CD4-positive, alpha-beta T cell (primary cell): ENCODE measurements at regions not wholly inside any gene's neighbourhood (a gene's known extent, or its start where the extent isn't known, plus 50 kb on each side); places are given as distances from the start of the nearest gene placed in this dataset.

Experiments used
- ATAC-seq: fragments of 200-7000 bp; cut with Tn5 transposase; one replicate; pipeline ENCODE4 v1.10.0; 2022; ENCODE audit warnings: mild to moderate bottlenecking; ENCODE audit not compliant: poor library complexity
- CTCF ChIA-PET: fragments of 350-600 bp; sonication (Branson Sonifier 250); formaldehyde crosslinking; loops from one replicate; lab custom pipeline; 2021; ENCODE audit warnings: antibody characterized with exemption, inconsistent platforms; lab: Charles Lee
- POLR2A ChIA-PET: fragments of 350-600 bp; sonication (Branson Sonifier 250); formaldehyde crosslinking; loops from one replicate; lab custom pipeline; 2021; ENCODE audit warnings: antibody characterized with exemption, inconsistent platforms; lab: Charles Lee
- DNase-seq, 14 experiments: peaks; one replicate each; pipeline ENCODE4 v3.0.0-alpha.2; 2013 to 2020; ENCODE audit warnings: mixed read lengths in 2 of 14
- H3K27ac ChIP-seq, 2 donors: one replicate each; pipeline versions ENCODE4 v1.5.1 to v1.7.0; 2013; ENCODE audit warnings: low read length in 2 of 2, low read depth in 1 of 2, mild to moderate bottlenecking in 1 of 2
- H3K27me3 ChIP-seq, 2 experiments: 1 replicate in 1 of 2; 2 replicates in 1 of 2; pipeline versions ENCODE4 v1.6.1 to v1.7.0; 2013; ENCODE audit warnings: low read length in 2 of 2, control low read depth in 1 of 2, mild to moderate bottlenecking in 1 of 2, moderate library complexity in 1 of 2; ENCODE audit not compliant: insufficient read depth in 2 of 2, control insufficient read depth in 1 of 2
- H3K36me3 ChIP-seq: one replicate; pipeline ENCODE4 v1.6.1; 2013; ENCODE audit warnings: low read length, control low read depth; ENCODE audit not compliant: insufficient read depth
- H3K4me1 ChIP-seq: one replicate; pipeline ENCODE4 v1.6.1; 2013; ENCODE audit warnings: low read length, control low read depth; ENCODE audit not compliant: insufficient read depth
- H3K4me3 ChIP-seq: one replicate; pipeline ENCODE4 v1.5.1; 2013; ENCODE audit warnings: mild to moderate bottlenecking, low read length, moderate library complexity
- H3K9me3 ChIP-seq, 2 experiments: 1 replicate in 1 of 2; 2 replicates in 1 of 2; pipeline versions ENCODE4 v1.6.1 to v1.7.0; 2013; ENCODE audit warnings: low read length in 2 of 2, mild to moderate bottlenecking in 2 of 2, control low read depth in 1 of 2, moderate library complexity in 1 of 2; ENCODE audit not compliant: control insufficient read depth in 1 of 2, insufficient read depth in 1 of 2
- H3K27ac Mint-ChIP-seq: one replicate; pipeline ENCODE4 v1.8.0; 2020; ENCODE audit warnings: mixed read lengths
- H3K27me3 Mint-ChIP-seq: one replicate; pipeline ENCODE4 v1.8.0; 2021; ENCODE audit warnings: mixed read lengths
- H3K36me3 Mint-ChIP-seq: one replicate; pipeline ENCODE4 v1.8.0; 2021; ENCODE audit warnings: low read depth, mixed read lengths
- H3K4me1 Mint-ChIP-seq: one replicate; pipeline ENCODE4 v1.8.0; 2021; ENCODE audit warnings: low read depth, mixed read lengths
- H3K4me3 Mint-ChIP-seq: one replicate; pipeline ENCODE4 v1.8.0; 2020; ENCODE audit warnings: mild to moderate bottlenecking, mixed read lengths
- H3K9me3 Mint-ChIP-seq: one replicate; pipeline ENCODE4 v1.8.0; 2020; ENCODE audit warnings: mixed read lengths
- CTCF ChIP-seq: fragments of 200-600 bp; IDR thresholded peaks from one replicate; pipeline ENCODE4 v1.8.0; 2022; ENCODE audit warnings: antibody characterized with exemption, mild to moderate bottlenecking
- intact Hi-C, 2 experiments: fragments of 100-400 bp; cut with DNase I in 1 of 2; cut with micrococcal nuclease in 1 of 2; formaldehyde crosslinking; loops; one replicate each; pipeline versions ENCODE4 v1.15.1 to v1.9.0; 2023 to 2025; cut with DNase I, micrococcal nuclease

GRCh38 chr10:117946525-117947070, 100.1 kb downstream of the RAB11FIP2 start:
- no peaks in the 10 kb centered on the region for H3K9me3 ChIP-seq
- no peaks in the 10 kb centered on the region for H3K4me1 ChIP-seq
- Mint-ChIP-seq H3K27ac (no peak overlapping the region), H3K9me3 (no peaks in the 10 kb centered on the region), H3K4me1 (no peaks in the 10 kb centered on the region), H3K4me3 (no peak overlapping the region), H3K36me3 (no peaks in the 10 kb centered on the region), H3K27me3 (peaks cover 14% of the 10 kb centered on the region)
- ATAC-seq (no peak), DNase-seq (no peak)
- H3K36me3 ChIP-seq: no peaks in the 10 kb centered on the region
- ChIA-PET CTCF (no interaction called here), POLR2A (no interaction called here)
- no peak overlapping the region for H3K4me3 ChIP-seq
- TF ChIP-seq CTCF: no peak
- peaks cover 0 to 4% of the 10 kb centered on the region in 2 experiments for H3K27me3 ChIP-seq
- no peak overlapping the region for H3K27ac ChIP-seq
- intact Hi-C loops: no loop called here

- Histone ChIP-seq H3K27me3 (peaks cover 0 to 4% of the 10 kb centered on the region in 2 experiments), H3K4me1 (no peaks in the 10 kb centered on the region), H3K36me3 (no peaks in the 10 kb centered on the region), H3K4me3 (no peak overlapping the region), H3K27ac (no peak overlapping the region), H3K9me3 (no peaks in the 10 kb centered on the region)
- Mint-ChIP-seq H3K4me3 (no peak overlapping the region), H3K27me3 (peaks cover 24% of the 10 kb centered on the region), H3K9me3 (no peaks in the 10 kb centered on the region), H3K27ac (no peak overlapping the region), H3K36me3 (no peaks in the 10 kb centered on the region), H3K4me1 (no peaks in the 10 kb centered on the region)
- DNase-seq (no peak), ATAC-seq (no peak)
- no peak for TF ChIP-seq CTCF
- ChIA-PET POLR2A (no interaction called here), CTCF (no interaction called here)
- intact Hi-C loops: no loop called here
Measured at GRCh38 chr10:117948493-117948892, 98.2 kb downstream of the RAB11FIP2 start.

GRCh38 chr10:117950408-117950807, 96.3 kb downstream of the RAB11FIP2 start:
- H3K4me3 ChIP-seq: no peak overlapping the region
- ATAC-seq (no peak), DNase-seq (no peak)
- no peak for TF ChIP-seq CTCF
- H3K9me3 ChIP-seq: no peaks in the 10 kb centered on the region
- H3K4me1 ChIP-seq: no peaks in the 10 kb centered on the region
- no peak overlapping the region for H3K27ac Mint-ChIP-seq
- no peaks in the 10 kb centered on the region for H3K4me1 Mint-ChIP-seq
- peaks cover 32% of the 10 kb centered on the region for H3K27me3 Mint-ChIP-seq
- peaks cover 0 to 4% of the 10 kb centered on the region in 2 experiments for H3K27me3 ChIP-seq
- ChIA-PET POLR2A (no interaction called here), CTCF (no interaction called here)
- H3K9me3 Mint-ChIP-seq: no peaks in the 10 kb centered on the region
- no peaks in the 10 kb centered on the region for H3K36me3 Mint-ChIP-seq
- H3K27ac ChIP-seq: no peak overlapping the region
- intact Hi-C loops: no loop called here
- H3K4me3 Mint-ChIP-seq: no peak overlapping the region
- no peaks in the 10 kb centered on the region for H3K36me3 ChIP-seq
